NOMO-1 treated with DMSO at 0.1 percent for 48 hours (cell line): ENCODE measurements at regions not wholly inside any gene's neighbourhood (a gene's known extent, or its start where the extent isn't known, plus 50 kb on each side); places are given as distances from the start of the nearest gene placed in this dataset.
A peak's percentile ranks its signal among the peaks of the same experiment; 100 is the strongest.
"Not testable (repeated sequence)": the region's sequence is repeated elsewhere in the genome, so short reads cannot be mapped to it uniquely, and the experiment has no call there.

ENCODE experiments used
- DNase-seq: peaks from one replicate; lab custom pipeline; 2025; ENCODE audit not compliant: unreplicated experiment; lab: John Stamatoyannopoulos, UW

DNA sequence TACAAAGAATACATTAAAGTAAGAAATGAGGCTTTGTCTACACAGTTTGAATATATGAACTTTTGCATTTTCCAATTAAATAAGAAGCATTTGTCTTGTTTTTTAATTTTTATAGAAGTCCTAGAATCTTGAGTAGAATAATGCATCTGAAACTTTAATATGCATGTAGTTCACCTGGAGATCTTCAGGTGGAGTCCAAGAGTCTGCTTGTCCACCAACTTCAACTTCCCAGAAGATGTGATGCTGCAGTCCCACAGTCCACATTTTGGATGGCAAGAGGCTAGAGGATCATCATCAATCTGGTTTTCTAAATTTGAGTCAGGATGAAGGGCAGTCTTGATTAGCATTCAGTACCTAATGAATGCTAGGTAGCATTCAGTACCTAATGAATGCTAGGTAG, 357.6 kb upstream of the SOX2 start:
- DNase-seq: no peak

DNA sequence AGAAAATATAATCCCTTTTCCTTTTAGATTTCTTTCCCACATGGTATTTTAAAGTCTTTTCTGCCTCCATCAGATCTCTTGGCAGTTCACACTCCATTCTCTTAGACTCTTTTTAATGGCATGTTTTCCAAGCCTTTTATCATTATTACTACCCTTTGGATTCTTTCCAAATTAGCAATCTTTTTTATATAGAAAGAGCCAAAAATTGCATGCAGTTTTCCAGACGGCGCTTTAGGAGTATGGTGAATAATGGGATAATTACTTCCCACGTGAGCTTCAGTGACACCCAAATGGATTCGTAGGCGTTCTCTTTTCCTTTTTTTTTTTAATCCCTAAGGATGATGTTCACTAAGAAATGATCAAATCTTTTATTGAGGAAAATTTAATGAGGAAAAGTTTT, 354.8 kb upstream of the DNAJC19 start:
- no peak for DNase-seq

DNA sequence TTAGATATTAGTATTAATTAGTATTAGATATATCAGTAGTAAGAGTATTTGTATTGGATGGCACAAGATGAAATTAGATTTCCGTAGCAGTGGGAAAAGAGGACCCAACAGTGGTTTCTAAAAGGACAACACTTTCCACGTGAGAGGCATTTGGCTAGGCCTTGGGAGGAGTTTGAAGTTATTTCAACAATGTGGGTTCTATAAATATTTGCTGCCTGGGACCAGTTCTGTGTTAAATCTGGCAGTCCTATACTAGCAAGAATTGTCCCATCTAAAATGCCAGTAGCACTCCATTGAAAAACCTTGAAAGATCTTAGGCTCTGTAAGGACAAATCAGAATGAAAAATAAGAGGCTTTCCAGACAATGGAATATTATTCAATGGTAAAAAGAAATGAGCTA, 347.1 kb upstream of the DNAJC19 start:
- no peak for DNase-seq

DNA sequence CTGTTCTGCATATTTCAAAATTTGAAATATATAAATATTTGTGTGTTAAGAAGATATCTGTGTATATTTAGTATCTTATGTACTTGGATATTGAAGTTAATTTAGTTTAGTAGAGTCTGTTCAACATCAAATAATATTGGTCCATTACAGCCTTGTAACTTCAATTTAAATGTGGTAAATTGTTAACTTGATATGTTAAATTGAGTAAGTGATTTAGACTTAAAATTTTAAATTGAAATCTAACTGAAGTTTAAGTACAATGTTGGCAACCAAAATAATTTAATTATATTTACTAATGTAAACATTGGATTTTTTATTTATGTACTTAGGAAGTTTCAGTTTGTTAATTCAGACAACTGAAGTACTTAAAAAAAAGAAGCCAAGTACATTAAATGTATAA, 343.9 kb upstream of the DNAJC19 start:
- no peak for DNase-seq

DNA sequence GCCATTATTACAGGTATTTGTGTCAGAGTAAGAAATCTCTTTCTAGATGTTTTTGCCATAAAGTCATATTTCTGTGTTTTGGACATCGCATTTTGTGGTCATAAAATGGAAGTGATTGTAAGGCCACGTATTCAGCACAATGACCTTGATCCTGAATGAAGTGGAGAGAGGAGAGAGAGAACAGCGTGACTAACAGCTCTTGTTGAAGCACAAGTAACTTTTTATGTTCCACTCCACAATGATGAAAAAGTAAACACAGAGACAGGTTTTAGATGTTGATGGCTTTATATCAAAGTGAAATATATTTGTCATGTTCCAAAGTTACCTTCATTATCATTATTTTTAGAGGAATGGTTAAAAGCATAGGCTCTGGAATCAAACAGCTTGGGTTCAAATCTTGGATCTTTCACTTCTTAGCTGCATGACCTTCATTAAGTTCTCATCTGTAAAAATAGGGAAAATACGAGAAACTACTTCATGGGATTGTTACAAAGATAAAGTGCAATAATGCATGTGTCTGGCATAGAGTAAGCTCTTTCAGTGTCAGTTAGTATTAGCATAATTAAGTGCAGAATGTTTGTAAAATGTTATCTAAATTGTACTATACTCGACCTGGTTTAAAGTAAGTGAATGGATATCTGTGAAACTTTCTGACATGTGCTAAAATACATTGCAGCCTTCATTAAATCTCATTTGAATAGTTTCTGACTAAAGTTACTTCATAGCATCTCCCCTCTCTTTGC, 341.5 kb upstream of the DNAJC19 start:
- DNase-seq: no peak

DNA sequence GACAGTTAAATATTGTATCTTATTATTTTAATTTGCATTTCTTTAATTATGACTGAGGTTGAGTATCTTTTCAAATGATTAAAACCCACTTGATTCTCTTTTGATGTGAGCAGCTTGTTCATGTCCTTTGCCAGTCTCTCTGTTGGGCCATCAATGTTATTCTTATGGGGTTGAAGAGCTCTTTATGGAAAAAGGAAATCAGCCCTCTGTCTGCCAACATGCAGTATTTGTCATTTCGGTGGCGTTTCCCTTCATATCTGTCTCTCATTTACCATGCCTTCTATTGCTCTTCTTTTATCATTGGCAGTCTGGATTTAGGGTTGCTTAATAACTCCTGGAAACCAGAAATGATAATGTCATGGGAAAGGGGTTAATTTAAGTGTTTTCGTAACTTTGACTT, 340.7 kb upstream of the DNAJC19 start:
- no peak for DNase-seq

DNA sequence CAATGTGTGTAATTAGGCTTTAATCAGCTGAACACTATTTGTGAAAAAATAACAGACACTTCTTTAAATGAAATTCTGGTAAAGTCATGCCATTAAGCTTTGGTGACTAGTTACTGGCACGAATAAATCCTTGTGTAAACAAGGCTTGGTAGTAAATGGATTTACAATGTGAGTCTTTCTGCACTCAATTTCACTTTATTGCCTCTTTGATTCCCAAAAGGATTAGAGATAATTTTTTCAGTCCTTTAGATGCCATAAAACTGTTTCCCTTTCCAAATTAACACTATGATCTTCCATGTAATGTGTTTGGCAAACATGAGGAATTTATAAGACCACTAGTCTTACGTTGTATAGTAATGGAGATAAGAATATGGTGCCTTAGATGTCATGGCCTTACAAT, 339.5 kb upstream of the DNAJC19 start:
- no peak for DNase-seq

DNA sequence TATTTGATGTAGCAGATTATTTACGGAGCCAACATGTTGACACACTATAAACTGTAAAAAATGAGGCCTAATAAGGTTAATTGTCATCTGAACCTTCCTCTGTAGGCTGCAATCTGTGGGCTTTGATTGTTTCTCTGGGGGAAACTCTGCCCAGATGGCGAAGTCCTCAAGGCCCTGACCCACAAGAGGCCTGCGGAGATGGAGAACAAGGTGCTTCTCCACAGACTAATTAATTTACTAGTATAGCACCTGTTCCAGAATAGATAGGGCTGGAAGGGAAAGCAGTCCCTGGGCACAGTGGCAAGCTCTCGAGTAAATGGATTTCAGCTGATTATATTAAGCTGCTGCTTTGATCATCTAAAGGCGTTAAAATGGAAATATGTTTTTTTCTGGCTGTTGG, 338.8 kb upstream of the DNAJC19 start:
- no peak for DNase-seq

DNA sequence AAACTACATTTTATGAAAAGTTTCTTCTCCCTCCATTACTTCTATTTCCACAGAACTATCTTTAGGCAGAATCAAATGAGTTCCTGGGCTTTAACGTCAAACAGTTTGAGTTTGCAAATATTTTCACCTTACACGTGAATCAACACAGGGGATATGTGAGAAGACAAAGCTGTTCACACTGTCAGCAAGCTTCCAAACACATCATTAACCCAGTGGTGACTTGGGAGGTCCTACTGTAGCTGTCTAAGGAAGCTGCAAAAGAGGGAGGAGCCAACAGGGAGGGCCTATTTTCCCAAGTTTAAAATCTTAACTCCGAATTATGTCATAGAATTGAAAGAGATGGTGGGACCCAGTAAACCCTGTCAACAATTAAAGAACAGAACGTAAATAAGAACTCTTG, 337.8 kb upstream of the DNAJC19 start:
- no peak for DNase-seq

DNA sequence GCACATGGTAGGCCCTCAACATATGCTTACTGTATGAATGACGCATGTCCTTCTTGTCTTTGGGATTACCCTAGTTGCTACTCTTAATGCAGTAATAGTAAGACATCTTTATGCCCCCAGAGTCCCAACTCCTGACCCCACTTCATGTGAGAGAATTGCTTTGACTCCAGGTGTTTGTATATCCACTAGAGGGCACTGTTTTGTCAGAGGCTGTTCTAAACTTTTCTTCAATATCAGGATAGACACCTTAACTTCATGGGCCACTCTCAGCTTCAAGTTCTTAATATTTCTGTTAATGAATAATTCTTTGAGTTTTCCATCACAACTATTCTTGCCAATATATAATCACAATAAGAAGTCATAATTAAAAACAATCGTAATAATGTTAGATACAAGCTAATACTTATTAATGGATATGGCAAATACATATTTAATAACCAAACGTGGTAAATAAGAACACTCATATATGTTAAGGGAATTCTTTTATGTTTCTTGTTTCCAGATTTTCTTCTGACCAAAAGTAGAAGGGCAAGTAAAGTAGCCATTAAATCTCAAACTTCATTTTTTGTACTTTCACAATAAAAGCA, 337.2 kb upstream of the DNAJC19 start:
- DNase-seq: peak; percentile 24

DNA sequence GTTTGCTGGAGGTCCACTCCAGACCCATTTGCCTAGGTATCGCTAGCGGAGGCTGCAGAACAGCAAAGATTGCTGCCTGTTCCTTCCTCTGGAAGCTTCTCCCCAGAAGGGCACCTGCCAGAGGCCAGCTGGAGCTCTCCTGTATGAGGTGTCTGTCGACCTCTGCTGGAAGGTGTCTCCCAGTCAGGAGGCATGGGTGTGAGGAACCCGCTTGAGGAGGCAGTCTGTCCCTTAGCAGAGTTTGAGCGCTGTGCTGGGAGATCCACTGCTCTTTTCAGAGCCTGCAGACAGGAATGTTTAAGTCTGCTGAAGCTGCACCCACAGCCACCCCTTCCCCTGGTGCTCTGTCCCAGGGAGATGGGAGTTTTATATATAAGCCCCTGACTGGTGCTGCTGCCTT, 335.0 kb upstream of the DNAJC19 start:
- DNase-seq: not testable (repeated sequence)

DNA sequence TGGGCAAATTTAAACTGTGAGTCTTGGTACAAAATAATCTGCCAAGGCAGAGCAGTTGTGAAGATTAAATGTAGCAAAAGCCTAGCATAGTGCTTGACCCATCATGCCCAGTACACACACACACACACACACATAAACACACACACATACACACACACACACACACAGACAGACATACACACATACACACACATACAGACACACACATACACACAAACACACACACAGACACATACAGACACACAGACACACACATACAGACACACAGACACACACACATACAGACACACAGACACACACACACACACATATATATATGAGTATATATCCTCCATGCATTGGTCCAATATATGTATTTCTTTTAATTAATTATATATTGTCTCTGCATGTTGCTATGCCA, 328.8 kb upstream of the DNAJC19 start:
- DNase-seq: no peak

DNA sequence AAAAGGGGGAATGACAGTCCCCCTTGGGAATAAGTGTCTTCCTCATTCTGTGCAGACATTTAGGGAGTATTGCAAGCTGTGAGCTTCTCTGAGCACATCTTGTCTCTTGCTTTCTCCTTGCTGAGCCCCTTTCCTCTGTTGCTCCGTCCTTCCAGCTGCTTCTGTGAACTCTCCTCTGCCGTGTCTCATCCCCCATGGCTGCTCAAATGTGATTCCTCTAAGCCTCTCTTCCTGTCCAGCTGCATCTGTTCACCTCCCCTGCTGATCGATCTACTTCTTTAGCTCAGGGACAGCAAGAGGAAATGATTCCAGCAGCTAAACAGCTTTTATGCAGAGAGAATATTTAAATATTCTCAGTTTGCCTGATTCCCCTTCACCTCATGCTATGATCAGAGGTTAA, 328.0 kb upstream of the DNAJC19 start:
- DNase-seq: no peak

DNA sequence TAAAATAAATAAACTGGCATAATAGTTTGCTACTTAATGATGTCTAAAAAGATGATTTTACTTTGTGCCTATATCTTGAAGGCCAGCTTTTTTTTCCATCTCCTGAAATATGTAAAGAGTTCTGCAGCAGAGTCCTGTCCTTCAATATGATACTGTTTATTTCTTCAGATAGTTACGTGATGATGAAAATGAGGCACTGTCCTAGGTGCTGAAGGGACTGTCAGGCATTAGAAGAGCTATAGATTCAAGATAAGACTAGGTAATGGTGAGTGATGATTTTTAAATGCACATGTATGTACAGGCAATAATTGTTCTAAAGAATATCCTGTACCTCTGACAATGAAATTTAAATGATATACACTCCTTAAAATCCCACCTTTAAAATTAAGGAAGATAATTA, 326.9 kb upstream of the DNAJC19 start:
- no peak for DNase-seq

DNA sequence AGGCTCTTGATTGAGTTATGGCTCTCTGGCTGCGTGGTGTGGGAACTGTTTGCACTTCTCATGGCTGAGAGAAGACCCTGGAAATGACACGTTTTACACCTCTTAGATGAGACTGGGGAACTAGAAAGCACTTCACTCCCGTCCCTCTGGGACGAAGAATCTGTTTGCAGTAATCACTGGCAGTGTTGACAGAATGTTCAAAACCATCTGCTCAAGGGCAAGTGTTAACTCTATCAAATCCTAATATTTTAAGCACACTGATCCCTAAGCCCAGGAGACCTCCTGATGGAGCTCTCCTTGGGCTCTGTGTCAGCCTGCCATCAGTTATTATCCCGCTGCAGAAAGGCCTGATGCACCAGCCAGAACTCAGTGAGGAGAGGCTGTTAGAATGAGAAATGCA, 323.8 kb upstream of the DNAJC19 start:
- no peak for DNase-seq

DNA sequence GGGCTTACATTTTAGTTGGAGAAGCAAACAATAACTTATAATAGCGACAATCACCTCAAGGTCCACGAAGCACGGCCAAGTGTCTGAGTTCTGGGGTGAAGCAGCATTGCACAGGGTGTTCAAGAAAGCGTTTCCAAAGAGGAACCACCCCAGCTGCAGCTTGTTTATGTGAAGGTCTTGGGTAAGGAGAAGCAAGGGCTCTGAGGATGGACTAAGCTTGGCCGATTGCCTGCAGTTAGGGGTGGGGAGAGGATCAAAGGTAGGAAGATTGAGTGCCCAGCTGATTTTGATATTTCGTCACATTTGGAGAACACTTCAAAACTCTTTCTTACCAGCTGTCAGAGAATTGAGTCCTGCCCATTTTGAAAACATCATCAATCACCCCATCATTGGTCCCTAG, 321.6 kb upstream of the DNAJC19 start:
- DNase-seq: no peak

DNA sequence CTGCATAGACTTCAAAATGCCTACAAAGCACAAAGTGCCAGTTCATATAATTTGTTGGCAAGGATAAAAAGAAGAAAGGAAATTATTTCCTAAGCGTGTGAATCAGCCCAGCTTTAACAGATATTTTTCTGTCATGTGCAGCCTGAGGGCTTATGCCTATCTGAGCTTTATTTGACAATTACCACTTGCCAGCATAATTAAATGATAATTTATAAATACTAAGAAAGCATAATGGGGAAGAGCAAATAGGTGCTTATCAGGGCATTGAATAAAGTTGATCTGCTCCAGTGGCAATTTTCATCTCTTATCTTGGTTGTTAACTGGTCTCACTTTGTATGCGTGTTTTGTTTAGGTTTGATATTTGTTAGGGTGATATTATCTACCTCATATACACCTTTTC, 313.4 kb upstream of the DNAJC19 start:
- no peak for DNase-seq

DNA sequence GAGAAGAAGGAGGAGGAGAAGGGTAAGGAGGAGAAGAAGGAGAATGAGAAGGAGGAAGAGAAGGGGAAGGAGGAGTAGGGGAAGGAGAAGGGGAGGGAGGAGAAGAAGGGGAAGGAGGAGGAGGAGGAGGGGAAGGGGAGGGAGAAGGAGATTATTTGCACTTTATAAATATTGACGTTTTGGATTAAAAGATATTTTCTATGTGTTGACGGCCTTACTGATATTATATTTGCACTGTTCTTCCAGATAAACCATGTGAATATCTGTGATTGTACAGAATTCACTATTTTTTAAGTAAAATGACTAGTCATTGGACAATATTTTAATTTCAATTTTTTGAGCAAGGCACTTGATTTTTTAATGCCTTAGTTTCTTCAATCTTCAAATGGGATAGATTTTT, 310.5 kb upstream of the DNAJC19 start:
- no peak for DNase-seq

DNA sequence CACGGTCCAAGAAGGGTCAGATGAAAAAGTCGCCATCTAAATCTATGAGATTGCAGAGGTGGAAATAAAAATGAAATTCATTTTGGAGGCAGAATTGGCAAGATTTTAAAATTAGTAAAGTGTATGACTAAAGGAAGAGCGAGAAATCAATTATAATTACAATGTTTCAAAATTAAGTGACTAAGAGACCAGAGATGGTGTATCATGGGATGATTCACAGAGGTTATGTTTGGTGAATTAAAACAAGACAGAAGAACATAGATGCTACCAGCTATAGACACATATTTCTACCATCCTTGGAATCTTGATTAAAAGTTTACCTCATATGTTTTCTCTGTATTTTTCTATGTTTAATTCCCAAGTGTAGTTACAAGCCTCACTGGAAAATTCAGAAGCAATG, 308.9 kb upstream of the DNAJC19 start:
- DNase-seq: no peak

DNA sequence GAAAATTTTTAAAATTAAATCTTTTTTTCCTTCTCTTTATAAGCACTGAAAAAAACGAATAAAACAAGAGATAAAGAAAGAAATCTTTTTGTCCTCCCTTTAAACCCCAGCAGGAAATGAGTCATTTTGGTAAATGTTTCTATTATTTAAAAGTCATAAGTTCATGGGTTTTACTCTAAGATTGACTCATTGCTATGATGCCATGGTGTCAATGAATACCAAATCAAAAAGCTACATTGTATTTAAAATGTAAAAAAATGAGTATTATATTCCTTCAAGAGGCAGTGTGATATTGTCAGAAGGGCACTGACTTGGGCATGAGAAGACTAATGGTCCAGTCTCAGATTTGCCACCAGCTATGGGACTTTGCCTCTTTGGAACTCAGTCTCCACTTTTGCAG, 303.4 kb upstream of the DNAJC19 start:
- DNase-seq: no peak

DNA sequence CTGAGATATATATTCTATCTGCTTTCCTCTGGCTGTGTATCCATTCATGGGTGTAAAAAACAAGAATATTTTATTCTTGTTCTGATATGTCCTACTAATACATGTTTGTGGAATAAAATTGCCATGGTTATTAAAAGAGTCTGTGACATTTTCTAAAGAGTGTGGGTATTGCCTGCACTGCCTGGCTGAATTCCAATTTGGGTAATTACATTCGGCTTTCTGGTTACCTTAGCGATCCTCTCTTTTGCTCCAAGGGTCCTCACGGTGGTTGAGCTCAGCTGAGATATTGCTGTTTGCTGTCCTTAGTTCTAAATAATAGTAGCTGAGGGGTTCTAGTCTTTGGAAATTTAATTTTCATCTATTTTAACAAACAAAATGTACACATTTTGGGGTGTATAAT, 301.4 kb upstream of the DNAJC19 start:
- no peak for DNase-seq

DNA sequence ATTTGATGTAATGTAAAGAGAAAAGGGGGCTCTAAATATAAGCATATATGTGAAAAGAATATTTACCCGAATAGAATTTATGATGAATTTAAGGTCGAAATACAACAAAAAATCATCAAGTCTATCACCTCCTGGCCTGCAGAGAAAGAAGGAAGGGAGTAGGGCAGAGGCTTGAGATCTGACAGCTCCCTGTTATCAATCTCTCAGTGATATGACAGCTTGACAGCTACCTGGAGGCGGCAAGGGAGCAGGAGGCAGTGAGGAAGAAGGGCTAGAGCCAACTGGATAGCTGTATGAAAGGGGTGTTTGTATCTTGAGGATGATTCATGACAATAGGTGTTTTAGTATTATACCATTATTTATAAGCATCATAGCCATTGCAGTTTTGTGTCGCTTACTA, 299.8 kb upstream of the DNAJC19 start:
- no peak for DNase-seq

DNA sequence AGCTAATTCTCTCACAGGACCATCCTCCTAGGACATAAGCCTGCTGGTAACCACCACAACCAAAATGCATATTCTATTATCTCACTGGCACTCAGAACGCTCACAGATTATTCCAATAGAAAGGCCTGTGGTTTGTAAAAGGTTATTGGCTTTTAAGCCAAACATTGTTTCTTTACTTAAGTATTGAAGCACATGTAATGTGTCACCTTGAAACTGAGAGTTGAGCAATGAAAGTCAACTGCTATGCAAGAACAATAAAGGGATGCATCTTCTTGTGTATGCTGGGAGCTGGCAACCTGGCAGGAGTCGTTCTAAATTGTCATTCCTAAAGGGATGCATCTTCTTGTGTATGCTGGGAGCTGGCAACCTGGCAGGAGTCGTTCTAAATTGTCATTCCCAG, 298.6 kb upstream of the DNAJC19 start:
- DNase-seq: no peak
